ENCODE measurements at regions not wholly inside any gene's neighbourhood (a gene's known extent, or its start where the extent isn't known, plus 50 kb on each side); places are given as distances from the start of the nearest gene placed in this dataset.

DNA sequence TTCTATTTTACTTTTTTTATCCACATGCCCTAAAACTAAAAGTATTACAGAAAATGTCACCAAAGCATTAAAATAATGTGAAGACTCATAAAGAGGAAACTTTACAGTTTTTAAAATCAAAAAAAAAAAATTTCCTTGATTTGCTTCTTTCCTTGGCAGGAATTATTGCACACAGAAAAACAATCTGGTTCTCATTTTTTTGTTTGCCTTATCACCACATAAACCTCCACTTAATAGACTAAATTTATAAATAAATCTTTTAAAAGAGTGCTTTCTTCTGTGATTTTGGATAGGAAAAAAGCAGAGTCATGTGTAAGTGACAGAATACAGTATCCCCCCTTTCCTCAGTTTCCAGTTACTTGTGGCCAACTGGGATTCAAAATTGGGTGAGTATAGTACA lies 695.1 kb upstream of the CITED2 start:
- TF ChIP-seq YY1 (IDR thresholded peaks at IDR 0.05; ENCODE audit: insufficient read depth, insufficient read length) (no peak), ZNF274 (IDR thresholded peaks at IDR 0.05; ENCODE audit: low read depth, low read length) (no peak), SUZ12 (IDR thresholded peaks at IDR 0.05; ENCODE audit: extremely low read depth, insufficient read depth, insufficient read length) (no peak)
